CD8-positive, alpha-beta memory T cell (primary cell): ENCODE measurements at regions not wholly inside any gene's neighbourhood (a gene's known extent, or its start where the extent isn't known, plus 50 kb on each side); places are given as distances from the start of the nearest gene placed in this dataset.

ENCODE experiments used
- CTCF ChIA-PET: fragments of 350-600 bp; sonication (Branson Sonifier 250); formaldehyde crosslinking; loops from one replicate; lab custom pipeline; 2021; ENCODE audit warnings: antibody characterized with exemption; lab: Charles Lee
- POLR2A ChIA-PET: fragments of 350-600 bp; sonication (Branson Sonifier 250); formaldehyde crosslinking; loops from one replicate; lab custom pipeline; 2021; ENCODE audit warnings: antibody characterized with exemption; lab: Charles Lee
- DNase-seq, 5 donors: peaks; one replicate each; pipeline versions ENCODE4 v3.0.0 to v3.0.0-alpha.2; 2020 to 2022; ENCODE audit warnings: mixed read lengths in 1 of 5
- H3K27ac ChIP-seq: one replicate; pipeline ENCODE4 v1.7.0; 2013; ENCODE audit warnings: low read depth, mild to moderate bottlenecking, low read length, moderate library complexity
- H3K27me3 ChIP-seq: 2 replicates; pipeline ENCODE4 v1.7.0; 2013; ENCODE audit warnings: low read length, mild to moderate bottlenecking; ENCODE audit not compliant: insufficient read depth, poor library complexity, severe bottlenecking
- H3K36me3 ChIP-seq: 2 replicates; pipeline ENCODE4 v1.7.0; 2013; ENCODE audit warnings: mild to moderate bottlenecking, low read length, moderate library complexity; ENCODE audit not compliant: insufficient read depth
- H3K4me1 ChIP-seq: 2 replicates; pipeline ENCODE4 v1.7.0; 2013; ENCODE audit warnings: mild to moderate bottlenecking, low read length, moderate library complexity; ENCODE audit not compliant: insufficient read depth
- H3K4me3 ChIP-seq: 2 replicates; pipeline ENCODE4 v1.7.0; 2013; ENCODE audit warnings: mild to moderate bottlenecking, low read length
- H3K9me3 ChIP-seq: 2 replicates; pipeline ENCODE4 v1.7.0; 2013; ENCODE audit warnings: mild to moderate bottlenecking, low read length
- H3K27ac Mint-ChIP-seq, 8 donors: one replicate each; pipeline ENCODE4 v1.8.0; 2020 to 2021; ENCODE audit warnings: mixed read lengths in 8 of 8, mild to moderate bottlenecking in 6 of 8, inconsistent platforms in 3 of 8, moderate library complexity in 3 of 8
- H3K27me3 Mint-ChIP-seq, 2 donors: one replicate each; pipeline ENCODE4 v1.8.0; 2020 to 2021; ENCODE audit warnings: mixed read lengths in 2 of 2, mild to moderate bottlenecking in 1 of 2, moderate library complexity in 1 of 2
- H3K36me3 Mint-ChIP-seq, 3 donors: one replicate each; pipeline ENCODE4 v1.8.0; 2020 to 2021; ENCODE audit warnings: mixed read lengths in 3 of 3, inconsistent platforms in 1 of 3, mild to moderate bottlenecking in 1 of 3
- H3K4me1 Mint-ChIP-seq, 3 donors: one replicate each; pipeline ENCODE4 v1.8.0; 2020 to 2021; ENCODE audit warnings: mixed read lengths in 3 of 3, inconsistent platforms in 1 of 3, mild to moderate bottlenecking in 1 of 3
- H3K4me3 Mint-ChIP-seq, 7 donors: one replicate each; pipeline ENCODE4 v1.8.0; 2020 to 2021; ENCODE audit warnings: mixed read lengths in 7 of 7, mild to moderate bottlenecking in 6 of 7, moderate library complexity in 4 of 7, inconsistent platforms in 2 of 7
- H3K9me3 Mint-ChIP-seq, 5 donors: one replicate each; pipeline ENCODE4 v1.8.0; 2020 to 2022; ENCODE audit warnings: mixed read lengths in 5 of 5, mild to moderate bottlenecking in 3 of 5, moderate library complexity in 2 of 5, inconsistent platforms in 1 of 5

DNA sequence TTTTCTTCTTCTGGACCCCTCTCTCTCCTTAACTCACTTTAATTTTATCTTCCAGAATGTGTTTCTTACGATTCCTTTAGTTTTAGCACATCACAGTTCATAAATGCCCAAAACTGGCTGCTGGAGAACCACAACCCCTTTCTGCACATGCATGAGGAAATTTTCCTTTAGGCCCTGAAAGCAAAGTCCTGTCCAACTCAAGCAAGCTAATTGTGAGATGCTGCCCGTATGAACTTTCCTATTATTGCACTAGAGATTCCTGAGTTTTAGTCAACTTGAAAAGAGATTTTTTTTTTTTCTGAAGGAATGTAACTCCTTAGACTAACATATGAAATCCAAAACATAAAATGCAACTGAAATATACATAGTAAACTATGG is 52.1 kb upstream of the DAB2 start:
- no peaks in the 10 kb centered on the region for H3K9me3 ChIP-seq
- Mint-ChIP-seq H3K4me3 (no peak overlapping the region), H3K36me3 (no peaks in the 10 kb centered on the region), H3K9me3 (no peaks in the 10 kb centered on the region), H3K4me1 (no peaks in the 10 kb centered on the region), H3K27me3 (peaks cover 10 to 20% of the 10 kb centered on the region in 2 donors), H3K27ac (no peak overlapping the region)
- H3K36me3 ChIP-seq = no peaks in the 10 kb centered on the region
- POLR2A ChIA-PET = no interaction called here
- CTCF ChIA-PET = no interaction called here
- H3K4me1 ChIP-seq = no peaks in the 10 kb centered on the region
- H3K27me3 ChIP-seq = no peaks in the 10 kb centered on the region
- no peak overlapping the region for H3K27ac ChIP-seq
- H3K4me3 ChIP-seq = no peak overlapping the region
- DNase-seq = no peak

DNA sequence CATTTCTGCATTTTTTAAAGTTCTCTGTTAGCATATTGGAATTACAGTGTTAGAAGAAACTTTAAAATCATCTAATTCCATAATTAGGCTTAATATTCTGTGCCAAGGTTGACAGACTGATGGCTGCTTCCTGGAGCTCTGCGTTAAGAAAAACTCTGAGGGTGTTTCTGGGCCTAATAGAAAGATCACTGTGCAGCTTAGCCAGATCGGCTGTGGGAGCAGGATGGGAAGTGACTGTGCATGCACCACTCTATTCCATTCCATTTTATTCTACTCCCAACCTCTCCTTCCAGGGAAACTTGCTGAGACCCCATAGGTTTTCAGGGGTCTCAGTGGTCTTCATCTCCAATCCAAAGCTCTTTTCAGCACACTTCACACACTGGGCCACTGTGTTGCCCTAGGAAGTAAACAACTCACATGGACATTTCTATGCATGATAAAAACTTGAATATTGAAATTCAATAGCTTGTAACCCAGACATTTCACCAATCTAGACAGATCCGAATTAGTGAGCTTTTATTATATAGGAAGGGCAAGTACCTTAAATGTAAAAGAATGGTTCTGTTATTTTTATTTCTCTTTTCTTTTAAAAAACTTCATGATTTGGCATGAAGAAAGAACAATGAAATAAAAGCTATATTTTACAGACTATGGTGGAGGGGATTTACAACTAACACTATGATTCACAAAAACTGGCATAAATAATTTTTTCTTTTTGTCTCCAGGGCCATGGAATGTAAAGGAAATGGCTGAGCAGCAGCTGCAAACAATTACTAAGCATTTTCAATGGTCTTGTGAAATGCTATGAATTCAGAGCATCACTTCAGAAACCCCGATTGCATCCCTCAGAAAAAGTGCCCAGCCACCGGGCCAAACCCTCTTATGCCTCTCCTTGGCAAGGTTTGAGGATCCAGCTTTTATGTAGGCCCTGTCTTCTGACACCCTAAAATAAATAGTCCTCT is 51.4 kb upstream of the DAB2 start:
- no peak for DNase-seq
- POLR2A ChIA-PET = no interaction called here
- Mint-ChIP-seq H3K4me3 (no peak overlapping the region), H3K9me3 (no peaks in the 10 kb centered on the region), H3K4me1 (no peaks in the 10 kb centered on the region), H3K27me3 (peaks cover 8 to 17% of the 10 kb centered on the region in 2 donors), H3K36me3 (no peaks in the 10 kb centered on the region), H3K27ac (no peak overlapping the region)
- Histone ChIP-seq H3K4me1 (no peaks in the 10 kb centered on the region), H3K27ac (no peak overlapping the region), H3K4me3 (no peak overlapping the region), H3K27me3 (no peaks in the 10 kb centered on the region), H3K36me3 (no peaks in the 10 kb centered on the region), H3K9me3 (no peaks in the 10 kb centered on the region)
- CTCF ChIA-PET = no interaction called here

DNA sequence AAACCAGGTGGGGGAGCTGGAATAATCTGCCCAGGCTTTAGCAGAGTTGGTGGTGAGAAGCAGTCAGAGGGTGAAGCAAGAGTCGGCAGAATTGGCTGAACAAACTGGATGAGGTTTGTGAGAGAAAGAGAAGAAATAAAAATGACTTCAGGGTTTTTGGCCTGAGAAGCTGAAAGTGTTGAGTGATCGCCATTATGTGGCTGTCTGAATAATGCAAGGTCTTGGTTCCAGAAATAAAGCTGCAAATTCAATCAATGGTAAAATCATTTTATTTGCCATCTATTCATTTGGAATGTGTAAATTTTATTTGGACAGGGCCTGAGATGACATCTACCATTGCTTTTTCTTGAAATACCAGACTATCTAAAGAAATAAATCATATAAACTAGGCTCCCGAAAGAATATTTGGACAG is 50.4 kb upstream of the DAB2 start:
- POLR2A ChIA-PET = no interaction called here

More for the DNA sequence above, 50.4 kb upstream of the DAB2 start:
- CTCF ChIA-PET = interaction anchor here (1.1 kb wide), 1 partner anchor 21 kb away, joined by 3 read pairs; no protein-coding TSS in a partner anchor
- Histone ChIP-seq H3K4me3 (no peak overlapping the region), H3K27me3 (no peaks in the 10 kb centered on the region), H3K4me1 (no peaks in the 10 kb centered on the region), H3K36me3 (no peaks in the 10 kb centered on the region), H3K27ac (no peak overlapping the region), H3K9me3 (no peaks in the 10 kb centered on the region)
- Mint-ChIP-seq H3K27ac (no peak overlapping the region), H3K4me3 (no peak overlapping the region), H3K9me3 (no peaks in the 10 kb centered on the region), H3K36me3 (no peaks in the 10 kb centered on the region), H3K27me3 (peaks cover 8 to 21% of the 10 kb centered on the region in 2 donors), H3K4me1 (no peaks in the 10 kb centered on the region)
- no peak for DNase-seq
